ENCODE measurements at regions not wholly inside any gene's neighbourhood (a gene's known extent, or its start where the extent isn't known, plus 50 kb on each side); places are given as distances from the start of the nearest gene placed in this dataset.

- H3K27me3 Mint-ChIP-seq (ENCODE audit: low read depth), result no peaks in the 10 kb centered on the region; the same call in 1 of the 2 replicates
- H3K27ac Mint-ChIP-seq, result no peak overlapping the region
- ChIA-PET POLR2A (no interaction called here), CTCF (no interaction called here)
- H3K4me1 Mint-ChIP-seq, result peaks cover 8% of the 10 kb centered on the region
- ATAC-seq (no peak), DNase-seq (ENCODE audit: low spot score) (no peak)
- H3K9me3 Mint-ChIP-seq, result peaks cover 4% of the 10 kb centered on the region; the same call in 1 of the 2 replicates
- H3K36me3 Mint-ChIP-seq, result no peaks in the 10 kb centered on the region
- H3K4me3 Mint-ChIP-seq, result no peak overlapping the region
- no peak for TF ChIP-seq ZNF671 (CRISPR knock-in tag; IDR thresholded peaks at IDR 0.05)
- TF ChIP-seq ATF1 (CRISPR knock-in tag; IDR thresholded peaks at IDR 0.05), result no peak
- no peak for TF ChIP-seq ARID4B (CRISPR knock-in tag; IDR thresholded peaks at IDR 0.05; ENCODE audit: borderline replicate concordance)
- TF ChIP-seq GABPB1 (CRISPR knock-in tag; IDR thresholded peaks at IDR 0.05), result no peak
- no peak for TF ChIP-seq TCF7 (CRISPR knock-in tag; IDR thresholded peaks at IDR 0.05; ENCODE audit: low read depth)
- TF ChIP-seq, protein P1, sequence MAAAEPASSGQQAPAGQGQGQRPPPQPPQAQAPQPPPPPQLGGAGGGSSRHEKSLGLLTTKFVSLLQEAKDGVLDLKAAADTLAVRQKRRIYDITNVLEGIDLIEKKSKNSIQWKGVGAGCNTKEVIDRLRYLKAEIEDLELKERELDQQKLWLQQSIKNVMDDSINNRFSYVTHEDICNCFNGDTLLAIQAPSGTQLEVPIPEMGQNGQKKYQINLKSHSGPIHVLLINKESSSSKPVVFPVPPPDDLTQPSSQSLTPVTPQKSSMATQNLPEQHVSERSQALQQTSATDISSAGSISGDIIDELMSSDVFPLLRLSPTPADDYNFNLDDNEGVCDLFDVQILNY (CRISPR knock-in tag; IDR thresholded peaks at IDR 0.05), result no peak
- no peak for TF ChIP-seq GRHL2 (CRISPR knock-in tag; IDR thresholded peaks at IDR 0.05; ENCODE audit: insufficient replicate concordance, severe bottlenecking)
- TF ChIP-seq, protein P2, sequence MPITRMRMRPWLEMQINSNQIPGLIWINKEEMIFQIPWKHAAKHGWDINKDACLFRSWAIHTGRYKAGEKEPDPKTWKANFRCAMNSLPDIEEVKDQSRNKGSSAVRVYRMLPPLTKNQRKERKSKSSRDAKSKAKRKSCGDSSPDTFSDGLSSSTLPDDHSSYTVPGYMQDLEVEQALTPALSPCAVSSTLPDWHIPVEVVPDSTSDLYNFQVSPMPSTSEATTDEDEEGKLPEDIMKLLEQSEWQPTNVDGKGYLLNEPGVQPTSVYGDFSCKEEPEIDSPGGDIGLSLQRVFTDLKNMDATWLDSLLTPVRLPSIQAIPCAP (CRISPR knock-in tag; IDR thresholded peaks at IDR 0.05), result no peak
- no peak for TF ChIP-seq IRF2 (CRISPR knock-in tag; IDR thresholded peaks at IDR 0.05; ENCODE audit: borderline replicate concordance, low read depth)
- TF ChIP-seq TP53 (CRISPR knock-in tag; IDR thresholded peaks at IDR 0.05), result no peak
- TF ChIP-seq PRRX2 (CRISPR knock-in tag; IDR thresholded peaks at IDR 0.05), result no peak
- TF ChIP-seq ZSCAN18 (CRISPR knock-in tag; IDR thresholded peaks at IDR 0.05), result no peak
- TF ChIP-seq EMX1 (CRISPR knock-in tag; IDR thresholded peaks at IDR 0.05), result no peak
- no peak for TF ChIP-seq ZNF138 (CRISPR knock-in tag; conservative IDR thresholded peaks at IDR 0.05)
- TF ChIP-seq, protein P3, sequence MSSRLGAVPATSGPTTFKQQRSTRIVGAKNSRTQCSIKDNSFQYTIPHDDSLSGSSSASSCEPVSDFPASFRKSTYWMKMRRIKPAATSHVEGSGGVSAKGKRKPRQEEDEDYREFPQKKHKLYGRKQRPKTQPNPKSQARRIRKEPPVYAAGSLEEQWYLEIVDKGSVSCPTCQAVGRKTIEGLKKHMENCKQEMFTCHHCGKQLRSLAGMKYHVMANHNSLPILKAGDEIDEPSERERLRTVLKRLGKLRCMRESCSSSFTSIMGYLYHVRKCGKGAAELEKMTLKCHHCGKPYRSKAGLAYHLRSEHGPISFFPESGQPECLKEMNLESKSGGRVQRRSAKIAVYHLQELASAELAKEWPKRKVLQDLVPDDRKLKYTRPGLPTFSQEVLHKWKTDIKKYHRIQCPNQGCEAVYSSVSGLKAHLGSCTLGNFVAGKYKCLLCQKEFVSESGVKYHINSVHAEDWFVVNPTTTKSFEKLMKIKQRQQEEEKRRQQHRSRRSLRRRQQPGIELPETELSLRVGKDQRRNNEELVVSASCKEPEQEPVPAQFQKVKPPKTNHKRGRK (CRISPR knock-in tag; IDR thresholded peaks at IDR 0.05; ENCODE audit: borderline replicate concordance), result no peak
These were observed 303.4 kb downstream of the RAB28 start for GRCh38 chr4:13180701-13181100.

DNA sequence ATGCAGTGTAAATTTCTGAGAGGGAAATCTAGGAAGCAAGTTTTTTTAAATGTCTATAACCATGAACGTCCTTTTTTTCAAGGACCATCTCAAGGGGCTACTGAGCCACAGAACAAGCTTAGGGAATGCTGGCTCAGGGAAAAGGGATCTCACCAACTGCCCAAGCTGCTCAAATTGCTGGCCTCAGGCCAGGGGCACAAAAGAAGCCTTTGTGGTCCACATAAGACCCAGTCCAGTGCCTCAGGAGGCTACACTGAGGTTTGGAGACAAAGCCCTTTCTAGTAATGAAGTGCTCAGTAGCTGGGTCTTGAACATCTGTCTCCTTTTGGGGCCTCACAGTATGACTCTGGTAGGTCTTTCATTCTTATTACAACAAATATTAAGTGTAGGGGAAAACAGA lies 305.5 kb downstream of the RAB28 start:
- Mint-ChIP-seq H3K4me1 (peaks cover 8% of the 10 kb centered on the region), H3K27ac (no peak overlapping the region), H3K36me3 (no peaks in the 10 kb centered on the region), H3K9me3 (no peaks in the 10 kb centered on the region), H3K27me3 (ENCODE audit: low read depth) (no peaks in the 10 kb centered on the region; the same call in 1 of the 2 replicates), H3K4me3 (no peak overlapping the region)
- DNase-seq (ENCODE audit: low spot score) (no peak), ATAC-seq (no peak)
- ChIA-PET POLR2A (interaction anchor here (0.5 kb wide), 1 partner anchor 158 kb away, joined by 3 read pairs; no protein-coding TSS in a partner anchor), CTCF (no interaction called here)
- TF ChIP-seq ZNF423 (CRISPR knock-in tag; IDR thresholded peaks at IDR 0.05) (no peak), NR2C2 (CRISPR knock-in tag; IDR thresholded peaks at IDR 0.05) (no peak), ATF1 (CRISPR knock-in tag; IDR thresholded peaks at IDR 0.05) (no peak), ZNF138 (CRISPR knock-in tag; conservative IDR thresholded peaks at IDR 0.05) (no peak), HMGA2 (CRISPR knock-in tag; IDR thresholded peaks at IDR 0.05) (no peak), ZNF263 (CRISPR knock-in tag; IDR thresholded peaks at IDR 0.05; ENCODE audit: low read depth) (no peak)
- TF ChIP-seq, protein P4, sequence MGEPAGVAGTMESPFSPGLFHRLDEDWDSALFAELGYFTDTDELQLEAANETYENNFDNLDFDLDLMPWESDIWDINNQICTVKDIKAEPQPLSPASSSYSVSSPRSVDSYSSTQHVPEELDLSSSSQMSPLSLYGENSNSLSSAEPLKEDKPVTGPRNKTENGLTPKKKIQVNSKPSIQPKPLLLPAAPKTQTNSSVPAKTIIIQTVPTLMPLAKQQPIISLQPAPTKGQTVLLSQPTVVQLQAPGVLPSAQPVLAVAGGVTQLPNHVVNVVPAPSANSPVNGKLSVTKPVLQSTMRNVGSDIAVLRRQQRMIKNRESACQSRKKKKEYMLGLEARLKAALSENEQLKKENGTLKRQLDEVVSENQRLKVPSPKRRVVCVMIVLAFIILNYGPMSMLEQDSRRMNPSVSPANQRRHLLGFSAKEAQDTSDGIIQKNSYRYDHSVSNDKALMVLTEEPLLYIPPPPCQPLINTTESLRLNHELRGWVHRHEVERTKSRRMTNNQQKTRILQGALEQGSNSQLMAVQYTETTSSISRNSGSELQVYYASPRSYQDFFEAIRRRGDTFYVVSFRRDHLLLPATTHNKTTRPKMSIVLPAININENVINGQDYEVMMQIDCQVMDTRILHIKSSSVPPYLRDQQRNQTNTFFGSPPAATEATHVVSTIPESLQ (CRISPR knock-in tag; IDR thresholded peaks at IDR 0.05), result no peak
- TF ChIP-seq, protein P5, sequence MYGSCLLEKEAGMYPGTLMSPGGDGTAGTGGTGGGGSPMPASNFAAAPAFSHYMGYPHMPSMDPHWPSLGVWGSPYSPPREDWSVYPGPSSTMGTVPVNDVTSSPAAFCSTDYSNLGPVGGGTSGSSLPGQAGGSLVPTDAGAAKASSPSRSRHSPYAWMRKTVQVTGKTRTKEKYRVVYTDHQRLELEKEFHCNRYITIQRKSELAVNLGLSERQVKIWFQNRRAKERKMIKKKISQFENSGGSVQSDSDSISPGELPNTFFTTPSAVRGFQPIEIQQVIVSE (CRISPR knock-in tag; IDR thresholded peaks at IDR 0.05; ENCODE audit: borderline replicate concordance), result no peak
- TF ChIP-seq, protein P6, sequence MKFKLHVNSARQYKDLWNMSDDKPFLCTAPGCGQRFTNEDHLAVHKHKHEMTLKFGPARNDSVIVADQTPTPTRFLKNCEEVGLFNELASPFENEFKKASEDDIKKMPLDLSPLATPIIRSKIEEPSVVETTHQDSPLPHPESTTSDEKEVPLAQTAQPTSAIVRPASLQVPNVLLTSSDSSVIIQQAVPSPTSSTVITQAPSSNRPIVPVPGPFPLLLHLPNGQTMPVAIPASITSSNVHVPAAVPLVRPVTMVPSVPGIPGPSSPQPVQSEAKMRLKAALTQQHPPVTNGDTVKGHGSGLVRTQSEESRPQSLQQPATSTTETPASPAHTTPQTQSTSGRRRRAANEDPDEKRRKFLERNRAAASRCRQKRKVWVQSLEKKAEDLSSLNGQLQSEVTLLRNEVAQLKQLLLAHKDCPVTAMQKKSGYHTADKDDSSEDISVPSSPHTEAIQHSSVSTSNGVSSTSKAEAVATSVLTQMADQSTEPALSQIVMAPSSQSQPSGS (CRISPR knock-in tag; IDR thresholded peaks at IDR 0.05; ENCODE audit: borderline replicate concordance, low read depth), result no peak
